Stimulated activated CD8-positive, alpha-beta memory T cell treated with anti-CD3 and anti-CD28 coated beads, Interleukin-4, amount 100 ng/mL, for 48 hours (primary cell): ENCODE measurements at regions not wholly inside any gene's neighbourhood (a gene's known extent, or its start where the extent isn't known, plus 50 kb on each side); places are given as distances from the start of the nearest gene placed in this dataset.

Experiments used
- DNase-seq: peaks from one replicate; pipeline ENCODE4 v3.0.0-alpha.2; 2020

DNA sequence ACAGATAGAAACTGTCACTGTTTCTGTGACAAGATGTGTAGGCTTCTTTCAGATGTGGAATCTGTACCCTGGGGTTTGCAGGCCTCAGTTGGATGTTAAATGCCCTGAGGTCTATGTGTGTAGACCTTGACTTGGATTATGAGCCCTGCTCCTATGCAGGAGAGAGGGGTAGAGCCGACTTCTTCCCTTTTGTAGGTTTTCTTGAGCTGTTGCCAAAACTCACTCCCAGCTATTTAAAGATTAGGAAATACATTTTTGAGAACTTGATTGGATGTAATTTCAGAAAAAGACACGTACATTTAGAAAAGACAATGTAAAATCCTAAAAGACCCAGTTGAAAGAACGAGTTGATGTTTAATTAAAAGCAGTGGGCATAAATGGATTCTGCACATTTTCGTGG, 374.8 kb downstream of the SLC4A3 start:
- no peak for DNase-seq

DNA sequence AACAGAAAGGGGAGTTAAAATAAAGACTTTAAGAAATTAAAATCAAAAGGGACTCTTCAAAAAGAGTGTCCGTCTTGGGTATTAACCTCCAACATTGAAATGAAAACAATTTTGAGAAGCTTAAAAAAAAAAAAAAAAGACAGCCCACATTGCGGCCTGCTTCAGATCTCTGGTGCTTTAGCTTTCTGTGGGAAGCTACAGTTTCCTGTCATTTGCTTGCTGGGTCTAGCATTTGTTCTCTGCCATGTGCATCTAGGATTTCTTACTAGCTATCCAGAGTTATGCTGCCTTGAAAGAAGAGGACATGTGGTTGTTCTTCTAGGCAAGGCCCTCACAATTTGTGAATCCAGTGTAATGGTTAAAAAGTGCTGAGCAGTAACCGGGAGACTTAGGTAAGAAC, 375.3 kb downstream of the SLC4A3 start:
- DNase-seq = no peak

DNA sequence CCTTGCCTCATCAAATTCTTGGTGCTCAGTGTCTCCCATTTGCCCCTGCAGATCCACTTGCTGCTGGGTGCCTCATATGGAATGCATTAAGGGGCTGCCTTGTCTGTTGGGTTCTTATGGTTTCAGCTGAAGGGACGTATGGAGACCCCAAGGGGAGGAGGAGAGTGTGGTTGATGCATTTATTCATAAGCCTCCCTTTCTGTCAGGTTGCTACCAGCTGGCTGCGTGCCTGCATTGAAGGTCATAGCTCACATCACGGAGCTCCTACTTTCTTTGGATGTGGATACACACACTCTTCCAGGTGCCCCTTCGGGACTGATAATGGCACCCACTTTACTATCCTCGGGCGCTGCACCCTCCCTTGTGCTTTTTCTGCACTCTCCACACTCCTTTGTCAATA, 377.9 kb downstream of the SLC4A3 start:
- no peak for DNase-seq

- DNase-seq = no peak
Measured at GRCh38 chr2:220006152-220006621, 378.8 kb downstream of the SLC4A3 start.

- no peak for DNase-seq
Measured at GRCh38 chr2:220011859-220012258, 384.4 kb downstream of the SLC4A3 start.

GRCh38 chr2:220014961-220015360, 387.5 kb downstream of the SLC4A3 start:
- DNase-seq = no peak

- DNase-seq = no peak
Measured at GRCh38 chr2:220015576-220015975, 388.1 kb downstream of the SLC4A3 start.

GRCh38 chr2:220025207-220025606, 397.8 kb downstream of the SLC4A3 start:
- DNase-seq = no peak

- DNase-seq = no peak
Measured at GRCh38 chr2:220029013-220029412, 401.6 kb downstream of the SLC4A3 start.

GRCh38 chr2:220033546-220033945, 406.1 kb downstream of the SLC4A3 start:
- DNase-seq = no peak

GRCh38 chr2:220034426-220035130, 407.1 kb downstream of the SLC4A3 start:
- DNase-seq = no peak

DNA sequence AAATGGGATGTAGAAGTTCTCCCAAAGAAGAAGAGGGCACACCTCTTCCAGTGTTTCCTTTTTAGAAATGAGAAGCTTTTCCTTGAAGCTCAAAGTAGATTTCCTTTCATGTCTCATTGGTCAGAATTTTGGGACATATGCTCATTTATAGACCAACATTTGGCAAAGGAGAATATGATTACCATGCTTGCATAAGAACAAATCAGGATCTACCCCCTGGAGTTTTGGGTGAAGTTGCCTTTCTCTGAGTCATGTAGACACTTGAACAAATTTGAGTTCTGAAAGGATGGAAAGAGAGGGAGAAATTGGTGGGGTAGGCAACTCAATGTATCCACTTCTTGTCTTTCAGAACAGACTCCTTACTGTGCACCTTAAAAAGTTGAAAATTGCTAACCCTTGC, 409.0 kb downstream of the SLC4A3 start:
- DNase-seq = no peak

DNA sequence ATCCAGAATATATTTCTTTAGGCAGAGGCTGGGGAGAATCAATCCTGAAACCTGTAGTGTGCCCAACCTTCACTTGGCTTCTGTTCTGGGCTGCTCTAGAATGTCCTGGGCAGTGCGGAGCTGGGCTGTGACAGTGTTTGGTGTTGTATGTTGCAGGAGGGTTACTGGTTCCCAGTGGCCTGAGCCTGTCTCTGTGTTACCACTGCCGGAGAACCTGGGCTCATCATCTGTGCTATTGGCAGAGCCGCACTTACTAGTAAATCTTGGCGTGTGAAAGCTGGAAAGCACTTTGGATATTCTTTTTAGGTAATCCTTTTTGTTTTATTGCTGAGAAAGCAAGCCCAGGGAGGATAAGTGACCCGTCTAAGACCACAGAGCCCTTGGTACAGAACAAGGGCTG, 412.9 kb downstream of the SLC4A3 start:
- DNase-seq = no peak

GRCh38 chr2:220041447-220041846, 414.0 kb downstream of the SLC4A3 start:
- no peak for DNase-seq

DNA sequence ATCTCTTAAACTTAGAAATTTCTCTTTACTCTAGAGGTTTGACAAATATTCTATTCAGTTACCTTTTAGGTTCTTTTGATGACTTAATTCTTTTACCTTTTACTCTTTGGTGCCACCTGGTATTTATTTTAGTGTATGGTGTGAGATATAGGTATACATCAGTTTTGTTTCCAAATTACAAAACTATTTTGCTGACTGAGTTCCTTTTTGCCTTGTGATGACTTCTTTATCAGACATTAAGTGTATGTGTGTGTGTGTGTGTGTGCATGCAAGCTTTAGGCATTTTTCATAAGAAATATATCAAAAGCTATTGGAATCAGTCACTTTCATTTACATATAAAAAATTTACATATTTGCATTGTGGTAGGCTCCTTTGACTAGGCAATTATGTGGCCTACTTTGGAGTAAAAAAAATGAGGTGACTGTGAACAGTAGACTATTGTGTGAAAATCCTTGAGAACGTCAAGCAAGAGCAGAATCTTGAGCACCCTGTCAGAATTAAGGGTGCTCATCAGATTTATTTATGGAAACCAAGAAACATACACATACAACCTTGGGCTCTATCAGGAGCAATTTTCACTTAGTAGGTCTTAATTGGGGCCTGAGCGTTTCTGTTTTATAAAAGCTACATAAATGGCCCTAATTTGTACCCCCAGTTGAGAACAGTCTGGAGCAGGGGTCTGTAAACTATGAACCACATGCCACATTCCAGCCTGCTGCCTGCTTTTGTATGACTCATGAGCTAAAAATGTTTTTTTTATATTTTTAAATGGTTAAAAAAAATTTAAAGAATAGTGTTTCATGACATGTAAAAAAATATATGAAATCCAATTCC, 415.9 kb downstream of the SLC4A3 start:
- no peak for DNase-seq

- DNase-seq = no peak
Measured at GRCh38 chr2:220043990-220044335, 416.5 kb downstream of the SLC4A3 start.

- no peak for DNase-seq
Measured at GRCh38 chr2:220044383-220044782, 417.0 kb downstream of the SLC4A3 start.

DNA sequence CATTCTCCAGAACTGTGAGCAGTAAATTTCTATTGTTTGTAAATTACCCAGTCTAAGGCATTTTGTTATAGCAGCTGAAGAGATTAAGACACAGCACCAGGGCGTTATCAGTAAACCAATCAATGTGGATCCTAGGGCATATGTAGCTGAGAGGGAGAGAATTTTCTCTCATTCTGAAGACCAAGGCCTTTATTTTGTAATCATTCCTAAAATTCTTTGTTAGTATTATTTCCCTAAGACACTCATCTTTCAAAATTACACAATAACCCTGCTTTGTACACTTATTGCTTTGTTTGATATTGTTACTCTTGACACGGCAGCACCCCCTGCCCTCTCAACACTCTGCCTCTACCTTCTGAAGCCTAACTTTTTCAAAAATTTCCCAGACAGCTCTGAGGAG, 419.1 kb downstream of the SLC4A3 start:
- no peak for DNase-seq

GRCh38 chr2:220051716-220052115, 424.3 kb downstream of the SLC4A3 start:
- DNase-seq = no peak

DNA sequence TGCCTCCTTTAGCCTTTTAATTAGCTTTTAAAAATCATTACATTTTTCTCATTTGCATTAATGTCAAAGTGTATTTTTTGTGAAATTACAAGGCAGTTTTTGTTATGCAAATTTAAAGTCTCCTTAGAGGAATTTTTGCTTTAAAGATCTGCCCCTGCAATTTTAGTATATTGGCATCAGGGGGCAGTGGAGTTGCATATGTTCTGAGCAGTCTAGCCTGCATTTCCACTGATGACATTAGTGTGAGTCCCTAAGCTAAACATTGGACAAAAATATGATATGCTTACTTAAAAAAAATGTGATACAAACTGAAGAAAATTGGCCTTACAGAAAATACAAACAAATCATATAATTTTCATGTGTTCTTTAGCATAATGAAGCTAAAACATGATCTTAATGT, 426.5 kb downstream of the SLC4A3 start:
- no peak for DNase-seq

- no peak for DNase-seq
Measured at GRCh38 chr2:220057391-220057790, 430.0 kb downstream of the SLC4A3 start.

- no peak for DNase-seq
Measured at GRCh38 chr2:220057916-220058315, 430.5 kb downstream of the SLC4A3 start.

DNA sequence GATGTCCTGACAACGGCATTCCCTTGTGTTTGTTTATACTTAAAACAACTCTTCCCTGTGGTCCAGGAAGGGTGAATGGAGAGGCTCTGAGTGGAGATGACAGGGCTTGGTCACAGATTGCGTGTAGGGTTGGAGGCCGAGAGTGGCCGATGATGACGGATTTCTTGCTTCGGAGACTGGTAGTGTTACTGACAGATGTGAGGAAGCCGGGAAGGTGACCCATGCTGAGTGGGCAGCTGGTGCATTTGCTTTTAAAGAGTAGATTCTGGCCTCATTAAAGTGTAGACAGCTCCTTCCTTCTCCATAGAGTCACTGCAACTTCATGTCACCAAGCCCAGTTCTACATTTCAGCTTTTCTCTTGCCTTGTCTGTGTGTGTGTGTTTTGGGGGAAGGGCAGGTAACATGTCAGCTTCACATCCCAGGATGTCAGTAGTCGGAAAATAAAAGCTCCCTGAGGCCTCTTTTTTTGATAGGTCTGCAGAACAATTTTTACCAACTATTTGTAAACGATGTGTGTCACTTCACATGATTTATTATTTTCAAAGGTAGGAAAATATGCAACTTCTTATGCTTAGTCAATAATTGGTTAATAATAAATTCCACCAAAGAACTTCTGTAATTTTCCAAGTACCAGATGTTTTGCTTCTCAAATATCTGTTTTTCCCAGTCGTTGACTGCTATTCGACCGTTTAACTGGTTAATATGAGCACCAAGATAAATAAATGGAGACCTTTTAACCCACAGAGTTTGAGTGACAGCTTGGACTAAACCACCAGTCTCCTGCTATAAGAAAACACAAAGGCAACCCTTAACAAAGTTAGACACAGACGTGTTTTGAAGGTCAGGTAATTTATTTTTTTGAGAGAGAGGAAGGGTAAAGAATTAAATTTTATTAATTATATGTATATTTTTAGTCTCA, 436.9 kb downstream of the SLC4A3 start:
- no peak for DNase-seq
